HCT116 (cell line): ENCODE measurements at regions not wholly inside any gene's neighbourhood (a gene's known extent, or its start where the extent isn't known, plus 50 kb on each side); places are given as distances from the start of the nearest gene placed in this dataset.

Experiments used
- CBX3 ChIP-seq: IDR thresholded peaks from 2 replicates; pipeline ENCODE4 v1.6.1; 2012; ENCODE audit warnings: low read depth
- CEBPB ChIP-seq: IDR thresholded peaks from 2 replicates; pipeline ENCODE4 v1.6.1; 2012; ENCODE audit warnings: low read depth
- CTCF ChIP-seq, 3 experiments: fragments of 200-600 bp in 1 of 3; sonication (generic) in 1 of 3; IDR thresholded peaks in 2 of 3; conservative IDR thresholded peaks in 1 of 3; 2 replicates each; pipeline ENCODE4 v1.5.1; 2012 to 2017; ENCODE audit warnings: low read depth in 2 of 3, low read length in 2 of 3, antibody characterized with exemption in 1 of 3, borderline replicate concordance in 1 of 3, control low read depth in 1 of 3, mild to moderate bottlenecking in 1 of 3, mixed read lengths in 1 of 3, mixed run types in 1 of 3, moderate library complexity in 1 of 3; ENCODE audit not compliant: insufficient read depth in 1 of 3
- EGR1 ChIP-seq: IDR thresholded peaks from 2 replicates; pipeline ENCODE4 v1.6.1; 2012; ENCODE audit warnings: low read depth
- EZH2phosphoT487 ChIP-seq: fragments of 200-600 bp; IDR thresholded peaks from 2 replicates; pipeline ENCODE4 v1.6.1; 2018; ENCODE audit warnings: antibody characterized with exemption, borderline replicate concordance
- MAX ChIP-seq: IDR thresholded peaks from 2 replicates; pipeline ENCODE4 v1.6.1; 2012
- POLR2A ChIP-seq: IDR thresholded peaks from 2 replicates; pipeline ENCODE4 v1.7.0; 2011; ENCODE audit warnings: borderline replicate concordance; ENCODE audit not compliant: insufficient read depth, insufficient read length; ENCODE audit errors: extremely low read depth
- RAD21 ChIP-seq: IDR thresholded peaks from 2 replicates; pipeline ENCODE4 v1.6.1; 2012; ENCODE audit warnings: low read depth, mild to moderate bottlenecking
- REST ChIP-seq: IDR thresholded peaks from 2 replicates; pipeline ENCODE4 v1.6.1; 2012; ENCODE audit warnings: low read depth
- SRF ChIP-seq: IDR thresholded peaks from 2 replicates; pipeline ENCODE4 v1.6.1; 2012; ENCODE audit warnings: low read depth
- YY1 ChIP-seq: IDR thresholded peaks from 2 replicates; pipeline ENCODE4 v1.6.1; 2011; ENCODE audit warnings: low read length, low read depth, moderate library complexity, mild to moderate bottlenecking; ENCODE audit not compliant: insufficient replicate concordance; ENCODE audit errors: extremely low read depth

GRCh38 chr9:106691627-106692026, 171.3 kb upstream of the ZNF462 start:
- TF ChIP-seq CTCF (IDR thresholded peaks at IDR 0.05 in 2 of 3, conservative IDR thresholded peaks at IDR 0.05 in 1 of 3; ENCODE audit: borderline replicate concordance in 1 of 3, insufficient read depth in 1 of 3, low read depth in 2 of 3, low read length in 2 of 3) (no peak), REST (no peak), CBX3 (no peak), YY1 (no peak), SRF (no peak), EZH2phosphoT487 (no peak), POLR2A (no peak), MAX (no peak), RAD21 (no peak), CEBPB (no peak), EGR1 (no peak)
